ENCODE measurements at regions not wholly inside any gene's neighbourhood (a gene's known extent, or its start where the extent isn't known, plus 50 kb on each side); places are given as distances from the start of the nearest gene placed in this dataset.

DNA sequence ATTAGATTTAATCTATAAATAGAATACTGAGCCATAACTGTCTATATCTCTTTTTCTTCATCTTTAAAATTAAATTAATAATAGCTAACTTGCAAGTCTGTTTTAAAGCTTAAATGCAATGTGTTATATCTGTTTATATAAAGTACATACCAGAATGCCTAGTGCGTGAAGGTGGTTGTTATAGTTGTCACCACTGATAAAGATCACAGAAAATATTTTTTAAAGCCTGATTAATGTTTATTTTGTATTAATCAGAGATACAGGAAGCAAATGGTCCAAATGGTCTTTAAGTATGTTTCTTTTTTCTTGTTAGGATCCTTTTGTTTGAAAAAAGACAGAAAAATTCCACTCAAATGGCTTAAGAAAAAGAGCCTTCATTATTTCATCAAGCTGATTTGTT is 560.6 kb downstream of the CPS1 start:
- TF ChIP-seq, protein P1, sequence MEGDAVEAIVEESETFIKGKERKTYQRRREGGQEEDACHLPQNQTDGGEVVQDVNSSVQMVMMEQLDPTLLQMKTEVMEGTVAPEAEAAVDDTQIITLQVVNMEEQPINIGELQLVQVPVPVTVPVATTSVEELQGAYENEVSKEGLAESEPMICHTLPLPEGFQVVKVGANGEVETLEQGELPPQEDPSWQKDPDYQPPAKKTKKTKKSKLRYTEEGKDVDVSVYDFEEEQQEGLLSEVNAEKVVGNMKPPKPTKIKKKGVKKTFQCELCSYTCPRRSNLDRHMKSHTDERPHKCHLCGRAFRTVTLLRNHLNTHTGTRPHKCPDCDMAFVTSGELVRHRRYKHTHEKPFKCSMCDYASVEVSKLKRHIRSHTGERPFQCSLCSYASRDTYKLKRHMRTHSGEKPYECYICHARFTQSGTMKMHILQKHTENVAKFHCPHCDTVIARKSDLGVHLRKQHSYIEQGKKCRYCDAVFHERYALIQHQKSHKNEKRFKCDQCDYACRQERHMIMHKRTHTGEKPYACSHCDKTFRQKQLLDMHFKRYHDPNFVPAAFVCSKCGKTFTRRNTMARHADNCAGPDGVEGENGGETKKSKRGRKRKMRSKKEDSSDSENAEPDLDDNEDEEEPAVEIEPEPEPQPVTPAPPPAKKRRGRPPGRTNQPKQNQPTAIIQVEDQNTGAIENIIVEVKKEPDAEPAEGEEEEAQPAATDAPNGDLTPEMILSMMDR (IDR thresholded peaks at IDR 0.05) = no peak
- no peak overlapping the region for H3K4me3 ChIP-seq (ENCODE audit: low read length)
- H3K27me3 ChIP-seq (ENCODE audit: control insufficient read depth in 1 of 2, insufficient read depth in 2 of 2, low read length in 2 of 2) = no peaks in the 10 kb centered on the region
- Mint-ChIP-seq H3K4me1 (ENCODE audit: low read depth) (no peaks in the 10 kb centered on the region), H3K9me3 (no peaks in the 10 kb centered on the region), H3K27ac (no peak overlapping the region), H3K4me3 (no peak overlapping the region), H3K27me3 (no peaks in the 10 kb centered on the region), H3K36me3 (ENCODE audit: low read depth) (no peaks in the 10 kb centered on the region)
- DNase-seq (no peak), ATAC-seq (ENCODE audit: poor library complexity) (no peak)
- H3K9me3 ChIP-seq (ENCODE audit: control insufficient read depth in 1 of 2, insufficient read depth in 1 of 2, low read length in 2 of 2) = no peaks in the 10 kb centered on the region
- ChIA-PET CTCF (no interaction called here), POLR2A (no interaction called here)
- H3K36me3 ChIP-seq (ENCODE audit: insufficient read depth, low read length) = no peaks in the 10 kb centered on the region
- no peaks in the 10 kb centered on the region for H3K4me1 ChIP-seq (ENCODE audit: insufficient read depth, low read length)
- no peak overlapping the region for H3K27ac ChIP-seq (ENCODE audit: low read depth in 1 of 2, low read length in 2 of 2)
- intact Hi-C loops (cut with DNase I, micrococcal nuclease) = no loop called here

DNA sequence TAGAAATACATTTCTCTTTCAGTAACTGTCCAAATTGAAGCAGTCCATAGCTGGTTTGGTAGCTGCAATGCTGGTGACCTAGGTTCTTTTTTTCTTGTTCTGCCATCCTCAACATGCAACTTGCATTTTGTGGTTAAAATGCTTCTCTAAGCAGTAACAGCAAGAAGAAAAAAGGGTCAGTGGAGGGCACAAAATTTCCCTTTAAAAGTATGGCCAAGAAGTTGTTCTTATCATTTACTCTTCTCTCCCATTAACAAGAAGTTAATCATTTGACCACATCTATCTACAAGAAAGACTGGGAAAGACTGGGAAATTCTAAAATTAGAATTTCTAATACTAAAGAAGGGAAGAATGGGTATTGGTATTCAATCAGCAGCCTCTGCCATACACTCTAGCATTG is 569.9 kb downstream of the CPS1 start:
- POLR2A ChIA-PET = no interaction called here
- intact Hi-C loops (cut with DNase I, micrococcal nuclease) = no loop called here

DNA sequence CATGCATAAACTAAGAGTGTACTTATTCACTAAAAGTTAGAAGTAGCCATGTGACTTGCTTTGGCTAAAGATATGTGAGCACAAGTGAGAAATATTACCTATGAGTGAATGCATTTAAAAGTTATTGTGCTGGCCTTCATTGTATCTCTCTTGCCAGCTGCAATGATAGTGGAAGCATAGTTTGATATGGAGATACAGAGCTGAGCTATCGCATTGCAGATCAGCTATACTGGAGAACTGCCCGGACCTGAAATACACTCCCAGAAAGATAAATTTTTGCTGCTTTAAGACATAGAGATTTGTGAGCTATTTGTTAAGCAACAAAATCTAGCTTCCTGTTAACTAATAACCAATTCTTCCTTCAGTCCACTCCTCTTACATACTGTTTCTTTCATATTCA is 571.1 kb downstream of the CPS1 start:
- ChIA-PET POLR2A (no interaction called here), CTCF (no interaction called here)
- Mint-ChIP-seq H3K36me3 (ENCODE audit: low read depth) (no peaks in the 10 kb centered on the region), H3K4me3 (no peak overlapping the region), H3K27me3 (no peaks in the 10 kb centered on the region), H3K27ac (no peak overlapping the region), H3K4me1 (ENCODE audit: low read depth) (no peaks in the 10 kb centered on the region), H3K9me3 (peaks cover 2% of the 10 kb centered on the region)
- Histone ChIP-seq H3K27ac (ENCODE audit: low read depth in 1 of 2, low read length in 2 of 2) (no peak overlapping the region), H3K4me3 (ENCODE audit: low read length) (no peak overlapping the region), H3K4me1 (ENCODE audit: insufficient read depth, low read length) (no peaks in the 10 kb centered on the region), H3K27me3 (ENCODE audit: control insufficient read depth in 1 of 2, insufficient read depth in 2 of 2, low read length in 2 of 2) (no peaks in the 10 kb centered on the region), H3K9me3 (ENCODE audit: control insufficient read depth in 1 of 2, insufficient read depth in 1 of 2, low read length in 2 of 2) (no peaks in the 10 kb centered on the region), H3K36me3 (ENCODE audit: insufficient read depth, low read length) (no peaks in the 10 kb centered on the region)
- no peak for DNase-seq
- intact Hi-C loops (cut with DNase I, micrococcal nuclease) = no loop called here
- no peak for ATAC-seq (ENCODE audit: poor library complexity)
- TF ChIP-seq, protein P1 (IDR thresholded peaks at IDR 0.05) = no peak

More for the DNA sequence above, 569.9 kb downstream of the CPS1 start:
- Mint-ChIP-seq H3K27me3 (no peaks in the 10 kb centered on the region), H3K4me3 (no peak overlapping the region), H3K36me3 (ENCODE audit: low read depth) (no peaks in the 10 kb centered on the region), H3K9me3 (peaks cover 2% of the 10 kb centered on the region), H3K27ac (no peak overlapping the region), H3K4me1 (ENCODE audit: low read depth) (no peaks in the 10 kb centered on the region)
- TF ChIP-seq, protein P1 (IDR thresholded peaks at IDR 0.05) = no peak
- ATAC-seq (ENCODE audit: poor library complexity) (no peak), DNase-seq (no peak)
- no peaks in the 10 kb centered on the region for H3K4me1 ChIP-seq (ENCODE audit: insufficient read depth, low read length)
- H3K9me3 ChIP-seq (ENCODE audit: control insufficient read depth in 1 of 2, insufficient read depth in 1 of 2, low read length in 2 of 2) = no peaks in the 10 kb centered on the region
- CTCF ChIA-PET = no interaction called here
- H3K4me3 ChIP-seq (ENCODE audit: low read length) = no peak overlapping the region
- H3K27me3 ChIP-seq (ENCODE audit: control insufficient read depth in 1 of 2, insufficient read depth in 2 of 2, low read length in 2 of 2) = no peaks in the 10 kb centered on the region
- H3K36me3 ChIP-seq (ENCODE audit: insufficient read depth, low read length) = no peaks in the 10 kb centered on the region
- no peak overlapping the region for H3K27ac ChIP-seq (ENCODE audit: low read depth in 1 of 2, low read length in 2 of 2)

Data from CD4-positive, alpha-beta T cell (primary cell).